BLaER1 treated with 17β-estradiol and CSF1 and Interleukin-3, amounts not matched to agents 10 nM and 100 nM (cell line): ENCODE measurements at regions not wholly inside any gene's neighbourhood (a gene's known extent, or its start where the extent isn't known, plus 50 kb on each side); places are given as distances from the start of the nearest gene placed in this dataset.

Experiments used
- H3K27ac ChIP-seq, 11 experiments: shearing (Covaris generic); formaldehyde crosslinking; 2 replicates each; pipeline ENCODE4 v1.8.1; 2022
- H3K27me3 ChIP-seq, 11 experiments: shearing (Covaris generic); formaldehyde crosslinking; 2 replicates each; pipeline ENCODE4 v1.8.1; 2022
- H3K36me3 ChIP-seq, 11 experiments: shearing (Covaris generic); formaldehyde crosslinking; 2 replicates each; pipeline ENCODE4 v1.8.1; 2022
- H3K4me1 ChIP-seq, 10 experiments: shearing (Covaris generic); formaldehyde crosslinking; 2 replicates each; pipeline ENCODE4 v1.8.1; 2022
- H3K4me2 ChIP-seq, 11 experiments: shearing (Covaris generic); formaldehyde crosslinking; 2 replicates each; pipeline ENCODE4 v1.8.1; 2022
- H3K4me3 ChIP-seq, 10 experiments: shearing (Covaris generic); formaldehyde crosslinking; 2 replicates each; pipeline ENCODE4 v1.8.1; 2022
- H3K9ac ChIP-seq, 11 experiments: shearing (Covaris generic); formaldehyde crosslinking; 2 replicates each; pipeline ENCODE4 v1.8.1; 2022
- H3K9me3 ChIP-seq, 11 experiments: shearing (Covaris generic); formaldehyde crosslinking; replicated peaks in 1 of 11; 2 replicates each; pipeline ENCODE4 v1.8.1; 2022
- H4K20me1 ChIP-seq, 11 experiments: shearing (Covaris generic); formaldehyde crosslinking; 2 replicates each; pipeline ENCODE4 v1.8.1; 2022
- Cebpa-rat ChIP-seq, 11 experiments: shearing (Covaris generic); IDR thresholded peaks; 2 replicates each; pipeline ENCODE4 v1.8.1; 2022

- no peak overlapping the region for H3K4me2 ChIP-seq
- TF ChIP-seq Cebpa-rat (IDR thresholded peaks at IDR 0.05) = no peak
- H3K9ac ChIP-seq = no peak overlapping the region
- H3K27me3 ChIP-seq = no peaks in the 10 kb centered on the region
- H3K9me3 ChIP-seq = no peaks in the 10 kb centered on the region
- no peaks in the 10 kb centered on the region; a peak in 1 of 22 replicates for H4K20me1 ChIP-seq
- no peak overlapping the region for H3K27ac ChIP-seq
- no peaks in the 10 kb centered on the region for H3K36me3 ChIP-seq
- H3K4me3 ChIP-seq = no peak overlapping the region
- H3K4me1 ChIP-seq = no peaks in the 10 kb centered on the region
Observed at GRCh38 chr12:28878629-28879028, 270.4 kb upstream of the FAR2 start.

GRCh38 chr12:28879379-28879778 is 269.7 kb upstream of the FAR2 start:
- no peaks in the 10 kb centered on the region for H3K9me3 ChIP-seq
- H3K4me2 ChIP-seq = no peak overlapping the region
- no peaks in the 10 kb centered on the region for H3K27me3 ChIP-seq
- H3K27ac ChIP-seq = no peak overlapping the region
- no peak for TF ChIP-seq Cebpa-rat (IDR thresholded peaks at IDR 0.05)
- H3K9ac ChIP-seq = no peak overlapping the region
- no peaks in the 10 kb centered on the region for H3K4me1 ChIP-seq
- no peak overlapping the region for H3K4me3 ChIP-seq
- no peaks in the 10 kb centered on the region for H3K36me3 ChIP-seq
- H4K20me1 ChIP-seq = no peaks in the 10 kb centered on the region; a peak in 1 of 22 replicates

- Histone ChIP-seq H3K4me3 (no peak overlapping the region), H3K4me2 (no peak overlapping the region), H3K4me1 (no peaks in the 10 kb centered on the region), H3K36me3 (no peaks in the 10 kb centered on the region), H3K9me3 (no peaks in the 10 kb centered on the region), H3K27ac (no peak overlapping the region), H3K9ac (no peak overlapping the region), H4K20me1 (no peaks in the 10 kb centered on the region; a peak in 1 of 22 replicates), H3K27me3 (no peaks in the 10 kb centered on the region)
- TF ChIP-seq Cebpa-rat (IDR thresholded peaks at IDR 0.05) = no peak
Observed at GRCh38 chr12:28882444-28882843, 266.6 kb upstream of the FAR2 start.

- no peaks in the 10 kb centered on the region for H3K27me3 ChIP-seq
- H3K36me3 ChIP-seq = no peaks in the 10 kb centered on the region
- H3K27ac ChIP-seq = no peak overlapping the region
- H3K9ac ChIP-seq = no peak overlapping the region
- no peaks in the 10 kb centered on the region for H4K20me1 ChIP-seq
- TF ChIP-seq Cebpa-rat (IDR thresholded peaks at IDR 0.05) = no peak
- no peak overlapping the region for H3K4me3 ChIP-seq
- no peak overlapping the region for H3K4me2 ChIP-seq
- no peaks in the 10 kb centered on the region for H3K4me1 ChIP-seq
- no peaks in the 10 kb centered on the region for H3K9me3 ChIP-seq
Observed at GRCh38 chr12:28883406-28883997, 265.6 kb upstream of the FAR2 start.

- Histone ChIP-seq H3K27me3 (no peaks in the 10 kb centered on the region), H3K9me3 (no peaks in the 10 kb centered on the region), H3K4me1 (no peaks in the 10 kb centered on the region), H3K4me3 (no peak overlapping the region), H3K36me3 (no peaks in the 10 kb centered on the region), H4K20me1 (no peaks in the 10 kb centered on the region), H3K4me2 (no peak overlapping the region), H3K9ac (no peak overlapping the region), H3K27ac (no peak overlapping the region)
- TF ChIP-seq Cebpa-rat (IDR thresholded peaks at IDR 0.05) = no peak
Observed at GRCh38 chr12:28884904-28885679, 264.0 kb upstream of the FAR2 start.

GRCh38 chr12:28885928-28886327 is 263.1 kb upstream of the FAR2 start:
- H3K27ac ChIP-seq = no peak overlapping the region
- no peaks in the 10 kb centered on the region for H3K9me3 ChIP-seq
- no peaks in the 10 kb centered on the region for H3K4me1 ChIP-seq

GRCh38 chr12:28887461-28887990 is 261.6 kb upstream of the FAR2 start:
- Histone ChIP-seq H3K4me3 (no peak overlapping the region), H4K20me1 (no peaks in the 10 kb centered on the region), H3K27ac (no peak overlapping the region), H3K36me3 (no peaks in the 10 kb centered on the region), H3K4me2 (no peak overlapping the region), H3K4me1 (no peaks in the 10 kb centered on the region), H3K27me3 (no peaks in the 10 kb centered on the region), H3K9ac (no peak overlapping the region), H3K9me3 (no peaks in the 10 kb centered on the region)
- TF ChIP-seq Cebpa-rat (IDR thresholded peaks at IDR 0.05) = no peak

More at GRCh38 chr12:28885928-28886327, 263.1 kb upstream of the FAR2 start:
- no peak for TF ChIP-seq Cebpa-rat (IDR thresholded peaks at IDR 0.05)
- no peaks in the 10 kb centered on the region for H3K27me3 ChIP-seq
- no peak overlapping the region for H3K4me3 ChIP-seq
- no peak overlapping the region for H3K4me2 ChIP-seq
- no peaks in the 10 kb centered on the region for H3K36me3 ChIP-seq
- no peaks in the 10 kb centered on the region for H4K20me1 ChIP-seq
- H3K9ac ChIP-seq = no peak overlapping the region

- H3K4me1 ChIP-seq = no peaks in the 10 kb centered on the region
- H3K4me2 ChIP-seq = no peak overlapping the region
- TF ChIP-seq Cebpa-rat (IDR thresholded peaks at IDR 0.05) = no peak
- H4K20me1 ChIP-seq = no peaks in the 10 kb centered on the region
- no peak overlapping the region for H3K4me3 ChIP-seq
- H3K27ac ChIP-seq = no peak overlapping the region
- H3K9ac ChIP-seq = no peak overlapping the region
- H3K9me3 ChIP-seq = no peaks in the 10 kb centered on the region
- no peaks in the 10 kb centered on the region for H3K36me3 ChIP-seq
- no peaks in the 10 kb centered on the region for H3K27me3 ChIP-seq
Observed at GRCh38 chr12:28890664-28891063, 258.4 kb upstream of the FAR2 start.

- Histone ChIP-seq H3K4me2 (no peak overlapping the region), H3K4me1 (no peaks in the 10 kb centered on the region), H3K36me3 (no peaks in the 10 kb centered on the region)
Observed at GRCh38 chr12:28891126-28891525, 258.0 kb upstream of the FAR2 start.

GRCh38 chr12:28893365-28893764 is 255.7 kb upstream of the FAR2 start:
- Histone ChIP-seq H3K4me2 (no peak overlapping the region), H3K4me3 (no peak overlapping the region), H3K9ac (no peak overlapping the region), H4K20me1 (no peaks in the 10 kb centered on the region), H3K27ac (no peak overlapping the region), H3K36me3 (no peaks in the 10 kb centered on the region), H3K9me3 (peaks cover 0 to 2% (median 0%) of the 10 kb centered on the region in 11 experiments; a peak in 2 of 22 replicates), H3K27me3 (no peaks in the 10 kb centered on the region), H3K4me1 (no peaks in the 10 kb centered on the region)
- no peak for TF ChIP-seq Cebpa-rat (IDR thresholded peaks at IDR 0.05)

More at GRCh38 chr12:28891126-28891525, 258.0 kb upstream of the FAR2 start:
- Histone ChIP-seq H3K4me3 (no peak overlapping the region), H3K27ac (no peak overlapping the region), H3K27me3 (no peaks in the 10 kb centered on the region), H3K9me3 (no peaks in the 10 kb centered on the region), H4K20me1 (no peaks in the 10 kb centered on the region), H3K9ac (no peak overlapping the region)
- no peak for TF ChIP-seq Cebpa-rat (IDR thresholded peaks at IDR 0.05)
